ENCODE measurements at regions not wholly inside any gene's neighbourhood (a gene's known extent, or its start where the extent isn't known, plus 50 kb on each side); places are given as distances from the start of the nearest gene placed in this dataset.

DNA sequence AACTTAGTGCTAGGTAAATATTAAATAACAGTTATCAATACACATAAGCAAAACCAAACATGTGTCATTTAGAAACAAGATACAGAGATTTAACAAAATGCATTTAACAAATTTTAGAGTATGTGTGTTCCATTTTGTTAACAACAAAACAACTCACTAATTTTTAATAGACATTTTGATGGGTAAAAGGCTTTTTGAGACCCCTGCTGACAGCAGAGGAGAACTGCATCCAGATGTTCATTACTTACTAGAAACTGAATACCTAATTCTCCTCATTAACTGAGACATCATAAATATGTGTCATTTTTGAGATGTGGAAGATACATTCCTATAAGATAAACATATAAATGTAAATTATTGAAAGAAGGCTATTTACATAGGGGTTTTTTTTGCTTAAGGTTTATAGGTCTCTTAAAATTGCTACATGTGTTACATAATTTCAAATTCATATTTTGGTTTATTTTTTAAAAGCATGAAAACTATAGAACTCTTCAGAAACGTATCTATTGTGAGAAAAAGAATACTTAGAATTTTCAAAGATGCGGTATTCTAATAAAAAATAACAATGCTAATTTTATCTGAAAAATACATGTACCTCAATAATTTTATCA is 1009.8 kb downstream of the TUSC7 start:
- no peak for DNase-seq (ENCODE audit: low spot score in 2 of 2)
- Mint-ChIP-seq H3K27ac (no peak overlapping the region), H3K36me3 (no peaks in the 10 kb centered on the region), H3K9me3 (peaks cover 9 to 11% of the 10 kb centered on the region in 2 donors)
- no peak for ATAC-seq

DNA sequence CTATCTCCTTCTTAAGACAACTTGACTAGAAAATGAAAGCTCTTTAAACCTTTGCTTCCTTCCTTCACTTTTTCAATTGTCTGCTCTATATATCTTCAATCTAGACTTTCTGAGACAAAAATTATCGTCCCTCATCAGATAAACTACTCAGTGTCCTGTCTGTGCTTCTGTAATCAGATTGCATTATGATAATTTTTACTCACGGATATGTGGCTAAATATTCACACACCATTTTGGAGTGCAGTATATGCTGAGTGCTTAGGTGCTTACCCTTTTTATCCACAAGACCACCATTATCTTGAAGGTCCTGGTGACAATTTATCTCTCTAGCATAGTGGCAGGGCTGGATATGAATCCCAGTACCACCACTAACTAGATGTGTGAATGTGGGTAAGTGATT is 1012.3 kb downstream of the TUSC7 start:
- no peak for ATAC-seq
- Mint-ChIP-seq H3K36me3 (no peaks in the 10 kb centered on the region), H3K9me3 (peaks cover 6 to 11% of the 10 kb centered on the region in 2 donors), H3K27ac (no peak overlapping the region)
- no peak for DNase-seq (ENCODE audit: low spot score in 2 of 2)

- no peak for ATAC-seq
- no peak overlapping the region for H3K27ac Mint-ChIP-seq
- H3K36me3 Mint-ChIP-seq: no peaks in the 10 kb centered on the region
- no peak for DNase-seq (ENCODE audit: low spot score in 2 of 2)
- peaks cover 2 to 3% of the 10 kb centered on the region in 2 donors for H3K9me3 Mint-ChIP-seq
Measured at GRCh38 chr3:117722856-117723255, 1013.3 kb downstream of the TUSC7 start.

GRCh38 chr3:117723825-117724224 is 1014.2 kb downstream of the TUSC7 start:
- Mint-ChIP-seq H3K36me3 (no peaks in the 10 kb centered on the region), H3K9me3 (peaks cover 0 to 3% of the 10 kb centered on the region in 2 donors), H3K27ac (no peak overlapping the region)
- ATAC-seq: no peak
- no peak for DNase-seq (ENCODE audit: low spot score in 2 of 2)

- H3K27ac Mint-ChIP-seq: peak overlapping the region in 1 of 2 donors; percentile 13
- DNase-seq (ENCODE audit: low spot score in 2 of 2) (no peak), ATAC-seq (no peak)
- peaks cover 3 to 4% of the 10 kb centered on the region in 2 donors for H3K9me3 Mint-ChIP-seq
- no peaks in the 10 kb centered on the region for H3K36me3 Mint-ChIP-seq
Measured at GRCh38 chr3:117725314-117725713, 1015.7 kb downstream of the TUSC7 start.

GRCh38 chr3:117726776-117727175 is 1017.2 kb downstream of the TUSC7 start:
- Mint-ChIP-seq H3K36me3 (no peaks in the 10 kb centered on the region), H3K27ac (no peak overlapping the region), H3K9me3 (peaks cover 4 to 6% of the 10 kb centered on the region in 2 donors)
- DNase-seq (ENCODE audit: low spot score in 2 of 2): no peak
- ATAC-seq: no peak

GRCh38 chr3:117728226-117728625 is 1018.6 kb downstream of the TUSC7 start:
- ATAC-seq: no peak
- H3K36me3 Mint-ChIP-seq: no peaks in the 10 kb centered on the region
- H3K27ac Mint-ChIP-seq: no peak overlapping the region
- H3K9me3 Mint-ChIP-seq: peaks cover 7 to 9% of the 10 kb centered on the region in 2 donors
- no peak for DNase-seq (ENCODE audit: low spot score in 2 of 2)

GRCh38 chr3:117734496-117734895 is 1024.9 kb downstream of the TUSC7 start:
- no peak for ATAC-seq
- no peak overlapping the region for H3K27ac Mint-ChIP-seq
- no peaks in the 10 kb centered on the region for H3K36me3 Mint-ChIP-seq
- DNase-seq (ENCODE audit: low spot score in 2 of 2): no peak
- peaks cover 7 to 19% of the 10 kb centered on the region in 2 donors for H3K9me3 Mint-ChIP-seq

GRCh38 chr3:117735481-117736101 is 1026.0 kb downstream of the TUSC7 start:
- no peak overlapping the region for H3K27ac Mint-ChIP-seq
- DNase-seq (ENCODE audit: low spot score in 2 of 2): no peak
- ATAC-seq: no peak
- H3K9me3 Mint-ChIP-seq: peaks cover 3 to 19% of the 10 kb centered on the region in 2 donors
- H3K36me3 Mint-ChIP-seq: no peaks in the 10 kb centered on the region

GRCh38 chr3:117736846-117737245 is 1027.3 kb downstream of the TUSC7 start:
- H3K9me3 Mint-ChIP-seq: peaks cover 3 to 16% of the 10 kb centered on the region in 2 donors
- H3K27ac Mint-ChIP-seq: no peak overlapping the region
- DNase-seq (ENCODE audit: low spot score in 2 of 2) (no peak), ATAC-seq (no peak)
- no peaks in the 10 kb centered on the region for H3K36me3 Mint-ChIP-seq

DNA sequence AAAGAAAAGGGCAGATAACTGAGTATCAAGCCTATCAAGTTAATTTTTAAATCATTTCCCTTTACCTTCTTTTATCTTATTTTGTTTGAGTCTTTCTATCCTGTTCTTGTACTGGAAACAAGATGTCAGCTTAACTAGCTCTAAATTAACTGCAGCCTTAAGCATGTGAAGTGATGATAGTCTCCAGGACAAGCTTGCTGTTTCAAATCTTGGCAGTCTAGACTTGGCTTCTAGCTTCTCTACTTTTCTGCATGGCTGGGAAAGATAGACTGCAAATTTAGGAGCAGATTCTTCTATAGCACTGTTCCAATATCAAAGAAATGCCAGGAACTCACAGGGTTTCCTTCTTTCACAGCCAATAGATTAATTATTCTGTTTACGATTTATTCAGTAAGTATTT is 1034.4 kb downstream of the TUSC7 start:
- peaks cover 7 to 12% of the 10 kb centered on the region in 2 donors for H3K9me3 Mint-ChIP-seq
- no peaks in the 10 kb centered on the region for H3K36me3 Mint-ChIP-seq
- no peak overlapping the region for H3K27ac Mint-ChIP-seq
- ATAC-seq: no peak
- DNase-seq (ENCODE audit: low spot score in 2 of 2): no peak

DNA sequence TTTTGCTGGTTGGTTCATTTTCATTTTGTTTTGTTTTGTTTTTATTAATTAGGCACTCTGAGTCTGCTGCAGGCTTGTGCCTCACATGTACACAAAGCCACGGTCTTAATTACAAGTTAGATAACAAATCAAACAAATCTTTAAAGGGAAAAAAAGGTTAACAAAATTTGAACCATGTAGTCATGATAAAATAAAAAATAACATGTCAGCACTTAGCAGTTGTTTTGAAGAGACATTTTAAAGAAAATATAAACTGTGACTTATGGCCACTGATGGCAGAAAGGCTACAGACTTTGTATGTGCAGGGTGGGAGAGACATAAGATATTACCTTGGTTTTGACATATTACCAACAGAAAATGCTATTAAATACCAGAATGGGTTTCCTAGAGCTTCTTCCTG is 1035.4 kb downstream of the TUSC7 start:
- H3K9me3 Mint-ChIP-seq: peaks cover 11 to 12% of the 10 kb centered on the region in 2 donors
- H3K27ac Mint-ChIP-seq: no peak overlapping the region
- no peaks in the 10 kb centered on the region for H3K36me3 Mint-ChIP-seq
- ATAC-seq (no peak), DNase-seq (ENCODE audit: low spot score in 2 of 2) (no peak)

DNA sequence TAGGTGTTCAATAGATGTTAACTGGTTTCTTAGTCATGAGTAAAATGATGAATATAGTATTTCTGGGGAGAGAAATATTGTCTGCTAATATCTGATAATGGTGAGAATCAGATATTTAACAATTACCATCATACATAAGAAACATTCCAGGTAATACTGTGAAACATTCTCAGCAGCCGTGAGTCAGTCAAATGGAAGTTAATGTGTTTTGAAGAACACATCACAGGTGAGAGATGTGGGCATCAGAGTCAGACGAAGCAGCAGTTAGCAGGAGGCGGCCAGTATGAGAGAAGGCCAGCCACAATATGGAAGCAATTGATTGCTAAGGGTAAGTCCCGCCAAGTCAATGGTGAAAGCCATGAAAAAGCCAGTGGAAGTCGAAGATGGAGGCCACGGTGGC is 1035.9 kb downstream of the TUSC7 start:
- H3K36me3 Mint-ChIP-seq: no peaks in the 10 kb centered on the region
- H3K27ac Mint-ChIP-seq: no peak overlapping the region
- H3K9me3 Mint-ChIP-seq: peaks cover 11 to 12% of the 10 kb centered on the region in 2 donors
- DNase-seq (ENCODE audit: low spot score in 2 of 2): no peak
- no peak for ATAC-seq

GRCh38 chr3:117746066-117746465 is 1036.5 kb downstream of the TUSC7 start:
- H3K36me3 Mint-ChIP-seq: no peaks in the 10 kb centered on the region
- DNase-seq (ENCODE audit: low spot score in 2 of 2) (no peak), ATAC-seq (no peak)
- H3K9me3 Mint-ChIP-seq: peaks cover 11 to 12% of the 10 kb centered on the region in 2 donors
- H3K27ac Mint-ChIP-seq: no peak overlapping the region

- ATAC-seq (no peak), DNase-seq (ENCODE audit: low spot score in 2 of 2) (no peak)
- Mint-ChIP-seq H3K36me3 (no peaks in the 10 kb centered on the region), H3K27ac (no peak overlapping the region), H3K9me3 (peaks cover 11 to 15% of the 10 kb centered on the region in 2 donors)
Measured at GRCh38 chr3:117748131-117748530, 1038.6 kb downstream of the TUSC7 start.

GRCh38 chr3:117750674-117751269 is 1041.2 kb downstream of the TUSC7 start:
- Mint-ChIP-seq H3K9me3 (peaks cover 6 to 9% of the 10 kb centered on the region in 2 donors), H3K36me3 (no peaks in the 10 kb centered on the region), H3K27ac (no peak overlapping the region)
- no peak for ATAC-seq
- DNase-seq (ENCODE audit: low spot score in 2 of 2): no peak

- ATAC-seq (no peak), DNase-seq (ENCODE audit: low spot score in 2 of 2) (no peak)
- Mint-ChIP-seq H3K9me3 (peaks cover 4 to 7% of the 10 kb centered on the region in 2 donors), H3K36me3 (no peaks in the 10 kb centered on the region), H3K27ac (no peak overlapping the region)
Measured at GRCh38 chr3:117751651-117752050, 1042.1 kb downstream of the TUSC7 start.

Measured in activated naive CD4-positive, alpha-beta T cell treated with anti-CD3 and anti-CD28 coated beads, Interleukin-2, amount 50 U/mL, for 72 hours (primary cell).